ENCODE measurements at regions not wholly inside any gene's neighbourhood (a gene's known extent, or its start where the extent isn't known, plus 50 kb on each side); places are given as distances from the start of the nearest gene placed in this dataset.

DNA sequence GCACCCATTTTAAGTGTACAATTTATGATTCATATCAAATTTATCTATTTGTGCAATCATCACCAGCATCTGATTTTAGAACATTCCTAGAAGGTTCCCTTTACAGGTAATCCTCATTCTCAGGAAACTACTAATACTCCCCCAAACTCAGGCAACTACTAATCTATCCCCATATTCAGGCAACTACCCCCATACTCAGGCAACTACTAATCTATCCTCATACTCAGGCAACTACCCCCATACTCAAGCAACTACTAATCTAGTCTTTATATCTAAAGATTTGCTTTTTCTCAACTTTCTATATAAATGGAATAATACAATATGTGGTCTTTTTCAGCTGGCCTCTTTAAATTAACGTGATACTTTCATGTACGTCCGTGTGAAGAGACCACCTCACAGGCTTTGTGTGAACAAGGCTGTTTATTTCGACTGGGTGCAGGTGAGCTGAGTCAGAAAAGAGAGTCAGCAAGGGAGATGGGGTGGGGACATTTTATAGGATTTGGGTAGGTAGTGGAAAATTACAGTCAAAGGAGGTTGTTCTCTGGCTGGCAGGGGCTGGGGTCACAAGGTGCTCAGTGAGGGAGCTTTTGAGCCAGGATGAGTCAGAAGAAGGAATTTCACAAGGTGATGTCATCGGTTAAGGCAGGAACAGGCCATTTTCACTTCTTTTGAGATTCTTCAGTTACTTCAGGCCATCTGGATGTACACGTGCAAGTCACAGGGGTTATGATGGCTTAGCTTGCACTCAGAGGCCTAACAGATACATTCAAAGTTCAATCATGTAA, 1444.5 kb upstream of the CADM2 start (continued):
- TF ChIP-seq, protein P1, sequence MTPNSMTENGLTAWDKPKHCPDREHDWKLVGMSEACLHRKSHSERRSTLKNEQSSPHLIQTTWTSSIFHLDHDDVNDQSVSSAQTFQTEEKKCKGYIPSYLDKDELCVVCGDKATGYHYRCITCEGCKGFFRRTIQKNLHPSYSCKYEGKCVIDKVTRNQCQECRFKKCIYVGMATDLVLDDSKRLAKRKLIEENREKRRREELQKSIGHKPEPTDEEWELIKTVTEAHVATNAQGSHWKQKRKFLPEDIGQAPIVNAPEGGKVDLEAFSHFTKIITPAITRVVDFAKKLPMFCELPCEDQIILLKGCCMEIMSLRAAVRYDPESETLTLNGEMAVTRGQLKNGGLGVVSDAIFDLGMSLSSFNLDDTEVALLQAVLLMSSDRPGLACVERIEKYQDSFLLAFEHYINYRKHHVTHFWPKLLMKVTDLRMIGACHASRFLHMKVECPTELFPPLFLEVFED (CRISPR knock-in tag; conservative IDR thresholded peaks at IDR 0.05), result no peak

DNA sequence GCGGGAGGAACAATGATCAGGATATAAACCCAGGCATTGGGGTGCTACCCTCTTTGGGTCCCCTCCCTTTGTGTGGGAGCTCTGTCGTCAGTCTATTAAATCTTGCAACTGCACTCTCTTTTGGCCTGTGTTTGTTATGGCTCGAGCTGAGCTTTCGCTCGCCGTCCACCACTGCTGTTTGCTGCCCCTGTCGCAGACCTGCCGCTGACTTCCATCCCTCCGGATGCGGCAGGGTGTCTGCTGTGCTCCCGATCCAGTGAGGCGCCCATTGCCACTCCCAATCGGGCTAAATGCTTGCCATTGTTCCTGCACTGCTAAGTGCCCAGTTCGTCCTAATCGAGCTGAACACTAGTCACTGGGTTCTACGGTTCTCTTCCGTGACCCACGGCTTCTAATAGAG, 1443.7 kb upstream of the CADM2 start:
- no peaks in the 10 kb centered on the region for H3K9me1 ChIP-seq (ENCODE audit: control insufficient read depth, insufficient read depth, low read length)
- intact Hi-C loops (cut with micrococcal nuclease), result no loop called here
- no peak overlapping the region for H3K9ac ChIP-seq (ENCODE audit: insufficient read depth in 1 of 2, low read depth in 2 of 2, low read length in 2 of 2)
- H3K79me2 ChIP-seq (ENCODE audit: control insufficient read depth, insufficient read depth, low read length), result no peaks in the 10 kb centered on the region
- ATAC-seq (no peak), DNase-seq (ENCODE audit: extremely low read depth in 1 of 4, low spot score in 3 of 4) (no peak), FAIRE-seq (no peak)
- BruUV-seq (replicated peaks), result no TSS peak
- TF ChIP-seq, protein P2, sequence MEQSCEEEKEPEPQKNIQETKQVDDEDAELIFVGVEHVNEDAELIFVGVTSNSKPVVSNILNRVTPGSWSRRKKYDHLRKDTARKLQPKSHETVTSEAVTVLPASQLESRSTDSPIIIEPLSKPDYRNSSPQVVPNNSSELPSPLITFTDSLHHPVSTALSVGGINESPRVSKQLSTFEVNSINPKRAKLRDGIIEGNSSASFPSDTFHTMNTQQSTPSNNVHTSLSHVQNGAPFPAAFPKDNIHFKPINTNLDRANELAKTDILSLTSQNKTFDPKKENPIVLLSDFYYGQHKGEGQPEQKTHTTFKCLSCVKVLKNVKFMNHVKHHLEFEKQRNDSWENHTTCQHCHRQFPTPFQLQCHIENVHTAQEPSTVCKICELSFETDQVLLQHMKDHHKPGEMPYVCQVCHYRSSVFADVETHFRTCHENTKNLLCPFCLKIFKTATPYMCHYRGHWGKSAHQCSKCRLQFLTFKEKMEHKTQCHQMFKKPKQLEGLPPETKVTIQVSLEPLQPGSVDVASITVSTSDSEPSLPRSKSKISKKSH (CRISPR knock-in tag; IDR thresholded peaks at IDR 0.05), result no peak
- no peaks in the 10 kb centered on the region for H4K20me1 ChIP-seq (replicated peaks; ENCODE audit: control insufficient read depth, insufficient read depth, low read length)
- no peaks in the 10 kb centered on the region for H3K27me3 ChIP-seq (ENCODE audit: control insufficient read depth in 2 of 2, insufficient read depth in 2 of 2, low read length in 2 of 2)
- ChIA-PET POLR2A (no interaction called here), CTCF (ENCODE audit: low intra/inter-chr PET ratio) (no interaction called here)
- no peaks in the 10 kb centered on the region for H3K4me1 ChIP-seq (replicated peaks in 1 of 2; ENCODE audit: control insufficient read depth in 2 of 2, insufficient read depth in 2 of 2, low read length in 2 of 2)
- H2AFZ ChIP-seq (ENCODE audit: low read depth, low read length), result no peak overlapping the region
- no peak overlapping the region for H3K27ac ChIP-seq (ENCODE audit: extremely low read depth, low read depth, low read length)
- in situ Hi-C loops (cut with MboI), result no loop called here
- WGBS (ENCODE audit: insufficient coverage, low coverage, missing lambda C conversion rate), result 1% methylated on average over 13 of the region's 18 CpGs
- no peaks in the 10 kb centered on the region for H3K36me3 ChIP-seq (ENCODE audit: control insufficient read depth, insufficient read depth, low read length)
- no peak overlapping the region for H3K4me2 ChIP-seq (ENCODE audit: insufficient read depth, low read length)
- H3K9me3 ChIP-seq (replicated peaks; ENCODE audit: control insufficient read depth, insufficient read depth, low read depth, low read length), result no peaks in the 10 kb centered on the region
- H3K4me3 ChIP-seq, result no peak overlapping the region

All from K562 (cell line).